HCT116 (cell line): ENCODE measurements at regions not wholly inside any gene's neighbourhood (a gene's known extent, or its start where the extent isn't known, plus 50 kb on each side); places are given as distances from the start of the nearest gene placed in this dataset.

Experiments used
- CTCF ChIP-seq, 3 experiments: fragments of 200-600 bp in 1 of 3; sonication (generic) in 1 of 3; IDR thresholded peaks in 2 of 3; conservative IDR thresholded peaks in 1 of 3; 2 replicates each; pipeline ENCODE4 v1.5.1; 2012 to 2017; ENCODE audit warnings: low read depth in 2 of 3, low read length in 2 of 3, antibody characterized with exemption in 1 of 3, borderline replicate concordance in 1 of 3, control low read depth in 1 of 3, mild to moderate bottlenecking in 1 of 3, mixed read lengths in 1 of 3, mixed run types in 1 of 3, moderate library complexity in 1 of 3; ENCODE audit not compliant: insufficient read depth in 1 of 3
- POLR2A ChIP-seq: IDR thresholded peaks from 2 replicates; pipeline ENCODE4 v1.7.0; 2011; ENCODE audit warnings: borderline replicate concordance; ENCODE audit not compliant: insufficient read depth, insufficient read length; ENCODE audit errors: extremely low read depth
- POLR2AphosphoS5 ChIP-seq: IDR thresholded peaks from 2 replicates; pipeline ENCODE4 v1.6.1; 2011; ENCODE audit warnings: mild to moderate bottlenecking, low read depth, low read length, moderate library complexity
- TCF7L2 ChIP-seq: IDR thresholded peaks from 2 replicates; pipeline ENCODE4 v1.7.0; 2011; ENCODE audit warnings: borderline replicate concordance, inconsistent platforms; ENCODE audit not compliant: insufficient read depth, insufficient read length; ENCODE audit errors: extremely low read depth
- ZFX ChIP-seq: fragments of 450-650 bp; IDR thresholded peaks from 2 replicates; pipeline ENCODE4 v1.6.1; 2017
- ZNF274 ChIP-seq: fragments of 200-500 bp; sonication (Bioruptor generic); IDR thresholded peaks from 2 replicates; pipeline ENCODE4 v1.6.1; 2014; ENCODE audit warnings: mild to moderate bottlenecking, low read depth, low read length, inconsistent platforms

- no peak for TF ChIP-seq POLR2A
- no peak for TF ChIP-seq CTCF (IDR thresholded peaks at IDR 0.05 in 2 of 3, conservative IDR thresholded peaks at IDR 0.05 in 1 of 3; ENCODE audit: borderline replicate concordance in 1 of 3, insufficient read depth in 1 of 3, low read depth in 2 of 3, low read length in 2 of 3)
- no peak for TF ChIP-seq TCF7L2
- TF ChIP-seq ZFX = no peak
- TF ChIP-seq POLR2AphosphoS5 = no peak
- TF ChIP-seq ZNF274 = no peak
These were observed 853.5 kb downstream of the TUSC7 start for GRCh38 chr3:117563063-117563462.
